ENCODE measurements at regions not wholly inside any gene's neighbourhood (a gene's known extent, or its start where the extent isn't known, plus 50 kb on each side); places are given as distances from the start of the nearest gene placed in this dataset.

GRCh38 chr1:119318466-119319309, 49.9 kb upstream of the HAO2 start:
- no peak overlapping the region for H3K27ac ChIP-seq (ENCODE audit: low read depth, low read length)
- H3K79me2 ChIP-seq (ENCODE audit: insufficient read depth, low read length), result no peaks in the 10 kb centered on the region
- H2AFZ ChIP-seq (ENCODE audit: low read length), result no peak overlapping the region
- no peak overlapping the region for H3K4me2 ChIP-seq (ENCODE audit: insufficient read depth, low read length)
- H3K4me3 ChIP-seq (ENCODE audit: insufficient read depth, low read length), result no peak overlapping the region
- no peak for DNase-seq (ENCODE audit: insufficient read length, low spot score, missing footprints)
- TF ChIP-seq CTCF (IDR thresholded peaks at IDR 0.05; ENCODE audit: extremely low read depth, low read depth, low read length), result no peak
- H4K20me1 ChIP-seq (ENCODE audit: insufficient read depth, low read length), result no peaks in the 10 kb centered on the region
- H3K36me3 ChIP-seq (ENCODE audit: insufficient read depth, low read length), result no peaks in the 10 kb centered on the region
- no peaks in the 10 kb centered on the region for H3K4me1 ChIP-seq (ENCODE audit: insufficient read depth, low read length)
- H3K27me3 ChIP-seq (ENCODE audit: insufficient read depth, low read length), result no peaks in the 10 kb centered on the region
- H3K9me3 ChIP-seq (ENCODE audit: low read depth, low read length), result no peaks in the 10 kb centered on the region
